GM12878 (cell line): ENCODE measurements at regions not wholly inside any gene's neighbourhood (a gene's known extent, or its start where the extent isn't known, plus 50 kb on each side); places are given as distances from the start of the nearest gene placed in this dataset.

Source experiments
- CTCF ChIP-seq, 3 experiments: IDR thresholded peaks in 2 of 3; conservative IDR thresholded peaks in 1 of 3; 2 replicates each; pipeline ENCODE4 v1.5.1; 2011; ENCODE audit warnings: low read depth in 3 of 3, low read length in 3 of 3, mild to moderate bottlenecking in 3 of 3, control low read depth in 2 of 3, moderate library complexity in 2 of 3, inconsistent platforms in 1 of 3, mixed read lengths in 1 of 3; ENCODE audit not compliant: control insufficient read depth in 2 of 3, insufficient read depth in 1 of 3; ENCODE audit errors: extremely low read depth in 1 of 3
- JUNB ChIP-seq: IDR thresholded peaks from 2 replicates; pipeline ENCODE4 v1.6.1; 2016; ENCODE audit warnings: antibody characterized with exemption, mild to moderate bottlenecking

DNA sequence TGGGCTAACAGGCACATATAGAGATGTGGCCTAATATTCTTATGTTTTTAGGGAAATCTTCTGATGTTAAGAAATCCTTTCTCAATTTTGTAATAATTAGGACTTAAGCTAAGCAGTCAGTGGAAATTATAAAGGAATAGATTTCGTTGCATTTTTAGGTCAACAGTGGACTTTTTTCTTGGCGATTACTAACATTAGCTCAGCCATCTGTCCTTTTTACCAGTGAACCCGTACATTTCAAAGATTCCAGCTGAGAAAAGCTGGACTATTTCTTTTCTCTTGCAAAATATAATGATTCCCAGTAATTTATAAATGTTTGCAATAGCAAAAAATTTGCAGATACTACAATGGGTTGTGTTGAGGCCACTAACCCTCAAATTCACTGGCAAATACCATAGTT lies 54.9 kb upstream of the CA10 start:
- TF ChIP-seq JUNB (no peak), CTCF (IDR thresholded peaks at IDR 0.05 in 2 of 3, conservative IDR thresholded peaks at IDR 0.05 in 1 of 3; ENCODE audit: control insufficient read depth in 2 of 3, extremely low read depth in 1 of 3, insufficient read depth in 1 of 3, low read depth in 3 of 3, low read length in 3 of 3) (no peak)
